ENCODE measurements at regions not wholly inside any gene's neighbourhood (a gene's known extent, or its start where the extent isn't known, plus 50 kb on each side); places are given as distances from the start of the nearest gene placed in this dataset.
"Not testable (repeated sequence)": the region's sequence is repeated elsewhere in the genome, so short reads cannot be mapped to it uniquely, and the experiment has no call there.

DNA sequence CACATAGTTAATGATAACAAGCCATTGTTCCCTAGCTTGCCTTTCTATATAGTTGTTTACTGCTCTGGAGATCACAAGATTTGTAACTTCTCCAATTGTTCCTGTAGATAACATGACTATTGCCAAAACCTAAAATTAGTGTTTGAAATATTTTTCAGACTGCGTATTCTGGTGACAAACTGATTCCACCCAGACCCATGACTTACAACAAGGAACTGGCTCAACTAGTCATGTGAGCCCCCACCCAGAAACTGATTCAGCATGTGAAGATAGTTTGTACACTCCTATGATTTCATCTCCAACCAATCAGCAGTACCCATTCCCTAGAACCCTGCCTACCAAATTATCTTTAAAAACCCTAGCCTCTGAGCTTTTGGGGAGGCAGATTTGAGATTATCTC, 131.4 kb upstream of the BCL9 start:
- Histone ChIP-seq H3K9me3 (peaks cover 0 to 5% (median 2%) of the 10 kb centered on the region in 4 donors), H3K36me3 (no peaks in the 10 kb centered on the region), H3K27ac (no peak overlapping the region), H3K4me1 (no peaks in the 10 kb centered on the region), H3K27me3 (no peaks in the 10 kb centered on the region), H3K4me3 (no peak overlapping the region)
- ATAC-seq (ENCODE audit: low FRiP score in 2 of 2), result no peak
- DNase-seq, result no peak
- 63 to 84% methylated on average over 1 of the region's 1 CpG for whole genome bisulfite sequencing, 2 donors
- TF ChIP-seq POLR2AphosphoS5 (IDR thresholded peaks at IDR 0.05), result no peak
- no peak for TF ChIP-seq CTCF (IDR thresholded peaks at IDR 0.05)
- TF ChIP-seq EP300 (IDR thresholded peaks at IDR 0.05), result no peak
- TF ChIP-seq POLR2A (IDR thresholded peaks at IDR 0.05), result no peak

- no peak overlapping the region for H3K4me3 ChIP-seq
- no peaks in the 10 kb centered on the region for H3K27me3 ChIP-seq
- no peaks in the 10 kb centered on the region for H3K36me3 ChIP-seq
- ATAC-seq (ENCODE audit: low FRiP score in 2 of 2), result no peak
- no peak for TF ChIP-seq CTCF (IDR thresholded peaks at IDR 0.05)
- no peak for TF ChIP-seq POLR2A (IDR thresholded peaks at IDR 0.05)
- no peak for TF ChIP-seq EP300 (IDR thresholded peaks at IDR 0.05)
- no peak for TF ChIP-seq POLR2AphosphoS5 (IDR thresholded peaks at IDR 0.05)
- H3K4me1 ChIP-seq, result no peaks in the 10 kb centered on the region
- H3K9me3 ChIP-seq, result peaks cover 0 to 5% (median 2%) of the 10 kb centered on the region in 4 donors
- 88 to 90% methylated on average over 4 of the region's 4 CpGs for WGBS, 2 donors
- DNase-seq, result no peak
- H3K27ac ChIP-seq, result no peak overlapping the region
Measured at GRCh38 chr1:147413110-147413605, 128.1 kb upstream of the BCL9 start.

DNA sequence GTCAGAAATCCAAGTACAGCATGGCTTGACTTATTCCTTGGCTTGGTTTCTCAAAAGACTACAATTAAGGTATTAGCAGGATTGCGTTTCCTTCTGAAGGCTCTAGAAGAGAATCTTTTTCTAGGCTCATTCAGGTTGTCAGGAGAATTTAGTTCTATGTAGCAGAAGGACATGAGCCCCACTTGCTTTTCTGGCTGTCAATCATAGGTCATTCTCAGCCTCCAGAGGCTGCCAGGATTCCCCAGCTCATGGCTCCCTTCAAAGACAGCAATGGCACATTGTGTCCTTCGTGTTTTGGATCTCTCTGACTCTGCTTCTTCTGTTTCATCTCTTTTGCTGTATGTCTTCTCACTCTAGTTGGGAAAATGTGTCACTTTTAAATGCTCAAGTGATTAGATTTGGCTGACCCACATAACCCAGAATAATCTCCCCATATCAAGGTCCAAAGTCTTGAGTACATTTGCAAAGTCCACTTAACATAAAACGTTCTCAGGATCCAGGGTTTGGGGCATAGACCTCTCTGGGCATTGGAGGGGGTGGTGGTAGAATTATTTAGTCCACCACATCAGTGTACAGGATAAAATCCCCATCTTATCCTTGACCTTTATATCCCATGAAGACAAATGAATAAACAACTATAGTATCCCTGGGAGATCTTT, 126.7 kb upstream of the BCL9 start:
- Histone ChIP-seq H3K9me3 (peaks cover 0 to 5% (median 2%) of the 10 kb centered on the region in 4 donors), H3K27ac (no peak overlapping the region), H3K36me3 (no peaks in the 10 kb centered on the region), H3K4me1 (no peaks in the 10 kb centered on the region), H3K27me3 (no peaks in the 10 kb centered on the region), H3K4me3 (no peak overlapping the region)
- TF ChIP-seq POLR2A (IDR thresholded peaks at IDR 0.05) (no peak), CTCF (IDR thresholded peaks at IDR 0.05) (no peak), EP300 (IDR thresholded peaks at IDR 0.05) (no peak), POLR2AphosphoS5 (IDR thresholded peaks at IDR 0.05) (no peak)
- DNase-seq, result no peak
- WGBS, 2 donors, result 68% methylated on average over 3 of the region's 3 CpGs
- no peak for ATAC-seq (ENCODE audit: low FRiP score in 2 of 2)

DNA sequence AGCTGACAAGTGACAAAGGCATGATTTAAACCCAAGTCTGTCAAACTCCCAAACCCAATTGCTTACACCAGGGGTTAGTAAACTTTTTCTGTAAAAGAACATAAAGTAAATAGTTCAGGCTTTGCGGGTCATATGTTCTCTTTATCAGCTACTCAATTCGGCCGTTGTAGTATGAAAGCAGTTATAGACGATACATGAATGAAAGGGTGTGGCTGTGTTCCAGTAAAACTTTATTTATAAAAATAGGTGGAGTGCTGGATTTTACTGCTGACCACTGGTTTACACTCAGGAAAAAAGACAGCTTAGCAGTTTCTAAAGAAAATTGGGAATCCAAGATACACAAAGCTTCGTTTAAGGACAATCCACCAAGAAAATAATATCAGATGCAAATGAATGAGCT, 124.3 kb upstream of the BCL9 start:
- no peaks in the 10 kb centered on the region for H3K4me1 ChIP-seq
- H3K27me3 ChIP-seq, result no peaks in the 10 kb centered on the region
- no peaks in the 10 kb centered on the region for H3K36me3 ChIP-seq
- no peak overlapping the region for H3K27ac ChIP-seq
- TF ChIP-seq POLR2AphosphoS5 (IDR thresholded peaks at IDR 0.05), result no peak
- TF ChIP-seq CTCF (IDR thresholded peaks at IDR 0.05), result no peak
- no peak for TF ChIP-seq POLR2A (IDR thresholded peaks at IDR 0.05)
- no peak for TF ChIP-seq EP300 (IDR thresholded peaks at IDR 0.05)
- H3K9me3 ChIP-seq, result no peaks in the 10 kb centered on the region
- no peak overlapping the region for H3K4me3 ChIP-seq
- no peak for ATAC-seq (ENCODE audit: low FRiP score in 2 of 2)
- no peak for DNase-seq
- 56 to 66% methylated on average over 5 of the region's 5 CpGs for WGBS, 2 donors

GRCh38 chr1:147423100-147423827, 118.0 kb upstream of the BCL9 start:
- not testable (repeated sequence) for H3K27me3 ChIP-seq; ATAC-seq (ENCODE audit: low FRiP score in 2 of 2); H3K4me1 ChIP-seq; H3K4me3 ChIP-seq; H3K36me3 ChIP-seq; H3K9me3 ChIP-seq; H3K27ac ChIP-seq
- WGBS, 2 donors, result 74 to 80% methylated on average over 19 to 30 of the region's 31 CpGs
- peak in 1 of 2 donors; percentile 30 for DNase-seq

All from upper lobe of left lung (tissue), 6 donors.